C4-2B (cell line): ENCODE measurements at regions not wholly inside any gene's neighbourhood (a gene's known extent, or its start where the extent isn't known, plus 50 kb on each side); places are given as distances from the start of the nearest gene placed in this dataset.

Experiments used
- H3K27ac ChIP-seq: fragments of 450-650 bp; 2 replicates; pipeline ENCODE4 v1.5.1; 2017
- ZFX ChIP-seq: fragments of 450-650 bp; IDR thresholded peaks from 2 replicates; pipeline ENCODE4 v1.6.1; 2017
- TF ChIP-seq, protein P1 (sequence below): fragments of 450-650 bp; conservative IDR thresholded peaks from 2 replicates; pipeline ENCODE4 v1.5.1; 2017; ENCODE audit warnings: mild to moderate bottlenecking

- no peak overlapping the region for H3K27ac ChIP-seq
- TF ChIP-seq ZFX: no peak
- TF ChIP-seq, protein P1, sequence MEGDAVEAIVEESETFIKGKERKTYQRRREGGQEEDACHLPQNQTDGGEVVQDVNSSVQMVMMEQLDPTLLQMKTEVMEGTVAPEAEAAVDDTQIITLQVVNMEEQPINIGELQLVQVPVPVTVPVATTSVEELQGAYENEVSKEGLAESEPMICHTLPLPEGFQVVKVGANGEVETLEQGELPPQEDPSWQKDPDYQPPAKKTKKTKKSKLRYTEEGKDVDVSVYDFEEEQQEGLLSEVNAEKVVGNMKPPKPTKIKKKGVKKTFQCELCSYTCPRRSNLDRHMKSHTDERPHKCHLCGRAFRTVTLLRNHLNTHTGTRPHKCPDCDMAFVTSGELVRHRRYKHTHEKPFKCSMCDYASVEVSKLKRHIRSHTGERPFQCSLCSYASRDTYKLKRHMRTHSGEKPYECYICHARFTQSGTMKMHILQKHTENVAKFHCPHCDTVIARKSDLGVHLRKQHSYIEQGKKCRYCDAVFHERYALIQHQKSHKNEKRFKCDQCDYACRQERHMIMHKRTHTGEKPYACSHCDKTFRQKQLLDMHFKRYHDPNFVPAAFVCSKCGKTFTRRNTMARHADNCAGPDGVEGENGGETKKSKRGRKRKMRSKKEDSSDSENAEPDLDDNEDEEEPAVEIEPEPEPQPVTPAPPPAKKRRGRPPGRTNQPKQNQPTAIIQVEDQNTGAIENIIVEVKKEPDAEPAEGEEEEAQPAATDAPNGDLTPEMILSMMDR: no peak
These were observed 85.0 kb downstream of the UNCX start for GRCh38 chr7:1317646-1318045.

DNA sequence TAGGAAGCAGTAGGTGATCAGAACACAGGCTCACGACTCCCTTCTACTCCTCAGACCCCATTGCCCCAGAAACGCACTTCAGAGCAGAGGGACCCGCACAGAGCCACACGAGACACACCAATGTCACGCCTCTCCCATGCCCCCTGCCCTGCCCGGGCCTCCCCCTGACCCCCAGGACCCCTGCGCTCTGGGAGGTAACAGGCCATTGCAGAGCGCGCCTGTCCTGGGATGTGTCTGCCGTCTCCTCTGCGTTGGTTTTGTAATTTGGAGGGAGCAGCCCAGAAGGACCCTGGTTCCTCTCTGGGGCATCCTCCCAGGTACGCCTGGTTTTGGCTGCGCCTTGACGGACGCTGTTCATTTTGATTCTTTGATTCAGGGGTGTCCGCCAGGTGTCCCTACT lies 85.4 kb downstream of the UNCX start:
- TF ChIP-seq, protein P1: no peak
- TF ChIP-seq ZFX: no peak
- no peak overlapping the region for H3K27ac ChIP-seq

DNA sequence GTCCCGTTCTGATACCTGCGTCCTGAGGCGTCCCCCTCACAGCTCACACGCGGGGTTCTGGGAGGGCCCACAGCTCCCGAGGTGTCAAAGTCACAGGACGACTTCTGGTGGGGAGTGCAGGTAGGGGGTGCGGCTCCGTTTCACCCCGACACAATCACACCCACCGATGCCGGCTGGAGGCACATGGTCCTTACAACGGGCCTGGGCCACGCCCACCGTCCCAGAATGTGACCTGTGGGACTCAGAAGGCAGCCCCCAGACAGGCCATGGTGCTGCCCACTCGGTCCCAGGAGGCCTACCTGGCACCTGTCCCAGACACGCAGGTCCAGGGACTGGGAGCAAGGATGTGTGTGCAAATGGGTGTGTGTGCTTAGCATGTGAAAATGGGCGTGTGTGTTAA lies 86.0 kb downstream of the UNCX start:
- TF ChIP-seq, protein P1: no peak
- TF ChIP-seq ZFX: no peak
- H3K27ac ChIP-seq: no peak overlapping the region

DNA sequence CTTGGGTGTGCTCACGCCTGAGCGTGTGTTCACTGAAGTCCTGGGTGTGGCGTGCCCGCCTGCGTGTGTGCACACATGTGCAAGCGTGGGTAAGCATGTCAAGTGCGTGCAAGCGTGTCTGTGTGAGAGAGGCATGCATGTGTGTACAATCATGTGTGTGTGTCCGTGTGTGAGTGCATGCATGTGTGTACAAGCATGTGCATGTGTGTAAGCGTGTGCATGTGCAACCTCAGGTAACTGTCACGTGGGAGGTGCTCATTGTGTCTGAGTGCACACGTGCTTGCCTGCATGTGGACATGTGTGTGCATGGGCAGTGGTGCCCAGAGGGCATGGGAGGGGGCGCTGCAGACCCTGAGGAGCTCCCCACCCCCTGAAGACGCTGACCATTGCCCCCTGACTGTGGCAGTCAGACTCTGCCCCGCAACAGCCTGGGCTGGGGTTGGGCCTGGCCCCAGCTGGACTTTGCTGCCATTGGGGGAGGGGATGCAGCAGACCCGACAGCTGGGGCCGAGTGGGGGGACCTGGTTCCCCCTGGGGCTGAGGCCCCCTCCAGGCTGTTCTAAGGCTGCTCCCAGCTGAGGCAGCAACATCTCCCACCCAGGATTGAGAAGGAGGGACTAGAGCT lies 88.1 kb downstream of the UNCX start:
- H3K27ac ChIP-seq: no peak overlapping the region

GRCh38 chr7:1321411-1322239 lies 89.0 kb downstream of the UNCX start:
- no peak overlapping the region for H3K27ac ChIP-seq
- TF ChIP-seq ZFX: no peak
- TF ChIP-seq, protein P1: no peak

More for the DNA sequence above, 88.1 kb downstream of the UNCX start:
- no peak for TF ChIP-seq ZFX
- TF ChIP-seq, protein P1: no peak

DNA sequence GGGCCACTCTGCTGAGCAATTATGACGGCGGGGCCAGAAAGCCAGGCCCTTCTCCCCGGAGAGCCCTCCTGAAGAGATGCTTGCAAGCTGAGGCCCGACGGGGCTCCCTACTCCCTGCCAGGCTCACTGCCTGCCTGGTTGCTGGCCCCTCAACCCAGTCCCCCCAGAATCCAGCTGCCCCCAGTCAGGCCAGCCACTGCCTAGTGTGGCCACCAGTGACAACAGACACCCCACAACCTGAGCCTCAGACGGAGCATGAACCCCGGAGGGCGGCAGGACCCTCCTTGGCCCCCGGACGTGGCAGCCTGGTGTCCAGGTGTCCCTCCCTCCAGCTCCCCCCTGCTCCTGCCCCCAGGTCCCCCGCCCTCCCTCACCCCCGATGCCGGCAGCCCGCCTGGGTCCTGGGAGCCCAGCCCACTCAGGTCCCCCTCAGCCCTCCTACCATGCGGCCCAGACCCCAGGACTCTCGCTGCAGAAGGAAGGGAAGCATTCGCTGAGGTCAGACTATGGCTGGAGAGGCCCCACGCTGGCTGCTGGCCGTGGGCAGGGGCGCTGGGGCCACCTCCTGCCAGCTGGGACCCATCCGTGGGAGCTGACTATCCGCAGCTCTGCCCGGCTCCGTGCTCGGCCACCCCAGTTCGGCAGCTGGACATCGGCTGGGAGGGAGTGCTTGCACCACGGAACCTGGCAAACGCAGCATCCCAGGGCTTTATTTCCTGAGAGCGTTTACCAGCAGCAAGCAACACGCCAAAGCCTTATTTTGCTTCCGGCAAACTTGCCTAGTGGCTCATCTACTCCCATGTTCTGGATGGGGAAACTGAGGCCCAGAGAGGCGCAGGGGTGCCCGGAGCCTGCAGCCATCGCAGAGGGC lies 89.8 kb downstream of the UNCX start:
- H3K27ac ChIP-seq: no peak overlapping the region
- TF ChIP-seq, protein P1: no peak
- no peak for TF ChIP-seq ZFX
